GM10266 (cell line): ENCODE measurements at regions not wholly inside any gene's neighbourhood (a gene's known extent, or its start where the extent isn't known, plus 50 kb on each side); places are given as distances from the start of the nearest gene placed in this dataset.

Experiments
- DNase-seq: peaks from one replicate; pipeline ENCODE4 v3.0.0; 2012; ENCODE audit errors: extremely low spot score
- TF ChIP-seq, protein P1 (sequence below): IDR thresholded peaks from 2 replicates; pipeline ENCODE4 v1.5.1; 2012; ENCODE audit warnings: mild to moderate bottlenecking, low read depth; ENCODE audit not compliant: control insufficient read depth, insufficient read depth; ENCODE audit errors: missing control alignments

DNA sequence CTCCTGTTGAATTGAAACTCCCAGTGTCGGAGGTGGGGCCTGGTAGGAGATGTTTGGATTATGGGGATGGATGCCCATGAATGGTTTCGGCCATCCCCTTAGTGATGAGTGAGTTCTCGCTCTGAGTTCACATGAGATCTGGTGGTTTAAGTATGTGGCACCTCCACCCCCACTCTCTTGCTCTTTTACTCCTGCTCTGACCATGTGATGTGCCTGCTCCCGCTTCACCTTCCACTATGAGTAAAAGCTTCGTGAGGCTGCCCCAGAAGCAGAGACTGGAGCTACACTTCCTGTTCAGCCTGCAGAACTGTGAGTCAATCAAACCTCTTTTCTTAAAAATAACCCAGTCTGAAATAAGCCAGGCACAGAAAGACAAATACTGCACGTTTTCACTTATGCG, 512.4 kb downstream of the HS3ST4 start:
- TF ChIP-seq, protein P1, sequence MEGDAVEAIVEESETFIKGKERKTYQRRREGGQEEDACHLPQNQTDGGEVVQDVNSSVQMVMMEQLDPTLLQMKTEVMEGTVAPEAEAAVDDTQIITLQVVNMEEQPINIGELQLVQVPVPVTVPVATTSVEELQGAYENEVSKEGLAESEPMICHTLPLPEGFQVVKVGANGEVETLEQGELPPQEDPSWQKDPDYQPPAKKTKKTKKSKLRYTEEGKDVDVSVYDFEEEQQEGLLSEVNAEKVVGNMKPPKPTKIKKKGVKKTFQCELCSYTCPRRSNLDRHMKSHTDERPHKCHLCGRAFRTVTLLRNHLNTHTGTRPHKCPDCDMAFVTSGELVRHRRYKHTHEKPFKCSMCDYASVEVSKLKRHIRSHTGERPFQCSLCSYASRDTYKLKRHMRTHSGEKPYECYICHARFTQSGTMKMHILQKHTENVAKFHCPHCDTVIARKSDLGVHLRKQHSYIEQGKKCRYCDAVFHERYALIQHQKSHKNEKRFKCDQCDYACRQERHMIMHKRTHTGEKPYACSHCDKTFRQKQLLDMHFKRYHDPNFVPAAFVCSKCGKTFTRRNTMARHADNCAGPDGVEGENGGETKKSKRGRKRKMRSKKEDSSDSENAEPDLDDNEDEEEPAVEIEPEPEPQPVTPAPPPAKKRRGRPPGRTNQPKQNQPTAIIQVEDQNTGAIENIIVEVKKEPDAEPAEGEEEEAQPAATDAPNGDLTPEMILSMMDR, result no peak
- no peak for DNase-seq

DNA sequence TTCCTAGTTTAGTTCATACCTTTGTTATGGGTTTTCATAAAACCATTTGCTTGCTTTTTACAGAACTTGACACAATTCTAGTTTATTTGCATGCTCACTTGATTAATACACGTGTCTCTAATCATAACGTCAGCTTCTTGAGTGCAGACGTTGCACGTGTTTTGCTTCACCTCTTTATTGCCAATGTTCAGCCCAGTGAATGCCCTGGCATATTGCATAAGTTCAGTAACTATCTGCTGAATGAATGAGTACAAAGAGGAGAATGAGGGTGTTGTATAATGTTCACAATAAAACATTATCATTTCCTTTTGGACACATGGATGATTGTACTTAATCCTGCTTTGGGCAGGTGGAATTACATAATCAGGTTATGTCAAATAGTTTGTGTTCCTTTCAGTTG, 519.8 kb downstream of the HS3ST4 start:
- TF ChIP-seq, protein P1, result no peak
- DNase-seq, result no peak

DNA sequence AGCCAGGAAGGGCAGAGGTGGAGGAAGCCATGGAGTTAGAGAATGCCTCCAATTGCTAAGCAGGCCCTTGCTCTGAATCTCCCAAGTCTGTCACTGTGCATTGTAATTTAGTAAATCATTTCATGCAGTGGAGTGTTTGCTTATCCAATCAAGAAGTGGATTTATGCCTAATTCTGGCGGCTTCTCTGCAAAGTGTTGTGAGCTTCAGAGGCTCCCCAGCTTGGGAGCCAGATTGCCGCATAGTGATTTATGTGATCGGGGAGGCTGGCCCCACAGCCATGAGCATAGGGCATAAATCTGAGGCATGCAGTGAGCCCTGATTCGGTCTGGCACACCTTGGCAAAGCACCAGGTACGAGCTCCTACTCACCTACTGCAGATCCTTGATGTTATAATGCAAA, 520.8 kb downstream of the HS3ST4 start:
- no peak for DNase-seq
- TF ChIP-seq, protein P1, result no peak

DNA sequence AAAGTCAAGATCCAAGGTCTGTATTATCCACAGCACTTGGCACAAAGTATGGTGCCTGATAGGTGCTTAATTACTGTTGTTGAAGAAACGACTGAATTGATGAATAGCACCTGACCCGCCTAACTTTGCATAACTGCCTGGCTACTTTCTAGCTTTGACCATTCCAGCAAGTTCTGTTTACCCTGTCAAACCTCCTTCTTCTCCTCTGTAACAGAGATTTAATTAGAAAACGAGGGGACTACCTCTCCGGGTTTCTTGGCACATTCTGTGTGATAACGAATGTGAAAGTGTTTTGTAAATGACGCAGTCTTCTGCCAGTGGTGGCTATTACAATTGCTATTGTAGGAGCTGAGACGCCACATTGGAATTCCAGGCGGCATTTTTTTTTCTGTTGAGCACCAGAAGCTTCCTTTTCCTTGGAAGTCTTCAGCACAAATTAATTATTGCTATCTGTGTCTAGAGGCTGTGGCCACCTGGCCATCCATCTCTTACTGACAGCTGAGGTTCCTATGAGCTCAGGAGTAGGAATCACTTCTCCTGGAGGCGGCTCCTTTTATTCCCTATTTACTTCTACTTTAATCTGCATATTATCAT, 522.9 kb downstream of the HS3ST4 start:
- TF ChIP-seq, protein P1, result no peak
- DNase-seq, result no peak

DNA sequence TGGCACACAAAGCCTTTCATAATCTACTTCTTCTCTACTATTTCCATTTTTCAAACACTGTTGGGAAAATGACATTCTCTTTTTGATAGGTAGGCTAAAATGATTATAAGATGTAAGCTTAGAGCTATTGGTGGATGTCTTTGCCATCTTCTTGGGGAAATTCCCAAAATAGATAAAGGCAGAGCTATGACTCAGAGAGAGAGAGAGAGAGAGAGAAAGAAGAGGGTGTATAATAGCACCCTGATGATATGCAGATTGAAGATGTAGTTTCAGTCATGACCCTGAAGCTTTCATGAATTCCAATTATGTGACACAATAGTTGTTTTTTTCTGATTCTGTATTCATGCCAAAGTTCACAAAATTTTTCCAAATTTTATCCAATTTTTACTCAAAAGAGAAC, 529.1 kb downstream of the HS3ST4 start:
- no peak for DNase-seq
- TF ChIP-seq, protein P1, result no peak

DNA sequence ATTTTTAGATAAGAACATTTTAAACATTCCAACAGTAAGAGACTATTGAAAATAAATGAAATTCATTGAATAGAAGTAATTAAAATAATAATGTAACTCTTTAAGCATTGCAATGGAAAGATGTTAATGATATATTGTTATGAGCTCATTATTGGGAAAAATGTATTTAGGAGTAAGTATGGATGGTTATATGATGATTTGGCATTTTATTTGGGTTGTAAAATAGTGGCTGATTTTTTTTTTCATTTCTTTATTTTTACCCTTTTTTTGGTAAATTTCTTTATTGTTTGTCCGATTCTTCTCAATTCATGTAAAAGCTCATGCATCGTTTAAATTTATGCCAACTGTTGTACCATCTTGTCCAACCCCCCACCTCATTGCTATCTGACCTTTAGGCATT, 539.9 kb downstream of the HS3ST4 start:
- TF ChIP-seq, protein P1, result no peak
- no peak for DNase-seq

DNA sequence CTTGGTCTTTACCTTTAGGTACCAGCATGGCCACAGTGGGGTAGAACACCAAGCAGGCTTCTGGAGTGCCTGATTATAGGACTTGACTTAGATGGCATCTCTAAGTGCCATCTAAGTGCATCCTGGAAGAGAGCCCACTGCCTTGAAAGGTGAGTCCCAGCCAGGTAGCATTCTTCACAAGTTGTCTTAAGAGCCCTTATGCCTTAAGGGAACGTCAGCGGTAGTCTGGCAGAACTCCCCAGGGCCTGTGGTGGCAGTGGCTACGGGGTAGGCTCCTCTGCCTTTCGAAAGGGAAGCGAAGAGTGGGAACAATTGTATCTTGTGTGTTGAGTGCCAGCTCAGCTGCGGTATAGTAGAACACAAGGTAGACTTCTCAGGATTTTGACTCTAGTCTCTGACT, 549.0 kb downstream of the HS3ST4 start:
- TF ChIP-seq, protein P1, result no peak
- no peak for DNase-seq
